H1 (cell line): ENCODE measurements at regions not wholly inside any gene's neighbourhood (a gene's known extent, or its start where the extent isn't known, plus 50 kb on each side); places are given as distances from the start of the nearest gene placed in this dataset.

Experiments used
- CTCF ChIA-PET: fragments of 300-600 bp; sonication (Branson Sonifier 250); formaldehyde crosslinking; loops from one replicate; lab custom pipeline; 2021; ENCODE audit not compliant: partially characterized antibody; lab: Charles Lee
- POLR2A ChIA-PET: fragments of 300-600 bp; sonication (Branson Sonifier 250); formaldehyde crosslinking; loops from one replicate; lab custom pipeline; 2021; ENCODE audit warnings: inconsistent platforms; ENCODE audit not compliant: partially characterized antibody; lab: Charles Lee
- DNase-seq, 2 experiments: peaks; one replicate each; pipeline versions ENCODE4 v3.0.0 to v3.0.0-alpha.2; 2010 to 2022; ENCODE audit warnings: low spot score in 2 of 2, low read depth in 1 of 2, mixed read lengths in 1 of 2
- FAIRE-seq: peaks from 2 replicates; lab custom pipeline; 2011; peaks lifted over from hg19 to GRCh38; lab: Jason Lieb, UNC
- H2AFZ ChIP-seq: 2 replicates; pipeline ENCODE4 v1.8.1; 2012; ENCODE audit warnings: low read length, inconsistent platforms
- H2AK5ac ChIP-seq: 2 replicates; pipeline ENCODE4 v1.6.1; 2013; ENCODE audit warnings: low read depth, low read length
- H2BK120ac ChIP-seq: replicated peaks from 2 replicates; pipeline ENCODE3; 2013; ENCODE audit warnings: low read depth, low read length, inconsistent platforms
- H2BK12ac ChIP-seq: 2 replicates; pipeline ENCODE4 v1.6.1; 2013; ENCODE audit warnings: low read depth, low read length
- H2BK15ac ChIP-seq: 2 replicates; pipeline ENCODE4 v1.6.1; 2013; ENCODE audit warnings: low read length
- H2BK20ac ChIP-seq: 2 replicates; pipeline ENCODE4 v1.6.1; 2013; ENCODE audit warnings: low read length
- H2BK5ac ChIP-seq: 2 replicates; pipeline ENCODE4 v1.6.1; 2013; ENCODE audit warnings: low read depth, low read length
- H3K14ac ChIP-seq: 2 replicates; pipeline ENCODE4 v1.6.1; 2013; ENCODE audit warnings: inconsistent platforms; ENCODE audit not compliant: insufficient read length
- H3K18ac ChIP-seq: 2 replicates; pipeline ENCODE4 v1.6.1; 2013; ENCODE audit warnings: low read length; ENCODE audit errors: extremely low read depth
- H3K23ac ChIP-seq: 2 replicates; pipeline ENCODE4 v1.6.1; 2013; ENCODE audit warnings: inconsistent platforms; ENCODE audit not compliant: insufficient read length
- H3K23me2 ChIP-seq: 2 replicates; pipeline ENCODE4 v1.6.1; 2013; ENCODE audit warnings: low read depth, low read length
- H3K27ac ChIP-seq: 2 replicates; pipeline ENCODE4 v1.6.1; 2011; ENCODE audit warnings: low read depth, low read length, inconsistent platforms
- H3K27me3 ChIP-seq, 4 experiments: replicated peaks in 1 of 4; 1 replicate in 1 of 4; 2 replicates in 3 of 4; pipeline versions ENCODE4 v1.6.1 to v1.8.1; 2011 to 2013; ENCODE audit warnings: low read length in 3 of 4, mild to moderate bottlenecking in 3 of 4, inconsistent platforms in 2 of 4, mixed read lengths in 2 of 4, moderate library complexity in 1 of 4; ENCODE audit not compliant: control insufficient read depth in 3 of 4, insufficient read depth in 3 of 4; ENCODE audit errors: extremely low read depth in 1 of 4
- H3K36me3 ChIP-seq, 4 experiments: 2 replicates each; pipeline versions ENCODE4 v1.6.1 to v1.8.1; 2011 to 2013; ENCODE audit warnings: mild to moderate bottlenecking in 4 of 4, low read length in 3 of 4, moderate library complexity in 2 of 4, control low read depth in 1 of 4, inconsistent platforms in 1 of 4; ENCODE audit not compliant: insufficient read depth in 4 of 4, control insufficient read depth in 2 of 4
- H3K4ac ChIP-seq: replicated peaks from 2 replicates; pipeline ENCODE3; 2013; ENCODE audit warnings: low read length, low read depth, mixed read lengths, inconsistent platforms; ENCODE audit not compliant: insufficient read length
- H3K4me1 ChIP-seq, 4 experiments: replicated peaks in 1 of 4; 1 replicate in 1 of 4; 2 replicates in 3 of 4; pipeline versions ENCODE4 v1.6.1 to v1.8.1; 2011 to 2013; ENCODE audit warnings: low read length in 3 of 4, inconsistent platforms in 2 of 4, mixed read lengths in 1 of 4; ENCODE audit not compliant: insufficient read depth in 4 of 4, control insufficient read depth in 3 of 4
- H3K4me2 ChIP-seq, 2 experiments: 2 replicates each; pipeline versions ENCODE4 v1.6.1 to v1.8.1; 2011 to 2013; ENCODE audit warnings: low read depth in 2 of 2, low read length in 2 of 2, control low read depth in 1 of 2, inconsistent platforms in 1 of 2, mild to moderate bottlenecking in 1 of 2; ENCODE audit not compliant: insufficient read depth in 1 of 2
- H3K4me3 ChIP-seq, 4 experiments: fragments of 200-600, 300-600 bp in 1 of 4; sonication (generic), shearing (Covaris generic), sonication (Bioruptor Twin) in 1 of 4; 2 replicates each; pipeline versions ENCODE4 v1.5.1 to v1.8.1; 2011 to 2016; ENCODE audit warnings: low read length in 4 of 4, low read depth in 3 of 4, control low read depth in 2 of 4, inconsistent platforms in 2 of 4, mild to moderate bottlenecking in 2 of 4, mixed read lengths in 1 of 4, moderate library complexity in 1 of 4; ENCODE audit not compliant: insufficient read depth in 2 of 4; ENCODE audit errors: extremely low read depth in 1 of 4
- H3K56ac ChIP-seq: replicated peaks from 2 replicates; pipeline ENCODE3; 2013; ENCODE audit warnings: low read depth, mild to moderate bottlenecking, mixed read lengths, low read length, inconsistent platforms; ENCODE audit not compliant: insufficient read length
- H3K79me1 ChIP-seq: 2 replicates; pipeline ENCODE4 v1.6.1; 2013; ENCODE audit warnings: low read depth, low read length, control low read depth
- H3K79me2 ChIP-seq, 2 experiments: 2 replicates each; pipeline versions ENCODE4 v1.6.1 to v1.8.1; 2012 to 2013; ENCODE audit warnings: low read length in 2 of 2, mild to moderate bottlenecking in 2 of 2, inconsistent platforms in 1 of 2; ENCODE audit not compliant: insufficient read depth in 2 of 2, control insufficient read depth in 1 of 2
- H3K9ac ChIP-seq, 4 experiments: replicated peaks in 1 of 4; 1 replicate in 1 of 4; 2 replicates in 3 of 4; pipeline versions ENCODE4 v1.6.1 to v1.8.1; 2011 to 2013; ENCODE audit warnings: low read depth in 3 of 4, low read length in 3 of 4, control low read depth in 2 of 4, mild to moderate bottlenecking in 2 of 4, moderate library complexity in 2 of 4, inconsistent platforms in 1 of 4; ENCODE audit errors: extremely low read depth in 1 of 4
- H3K9me3 ChIP-seq, 2 experiments: 2 replicates each; pipeline versions ENCODE4 v1.6.1 to v1.8.1; 2012 to 2013; ENCODE audit warnings: mild to moderate bottlenecking in 2 of 2, moderate library complexity in 2 of 2, control low read depth in 1 of 2, inconsistent platforms in 1 of 2, low read depth in 1 of 2, low read length in 1 of 2, mixed read lengths in 1 of 2; ENCODE audit not compliant: insufficient read depth in 2 of 2
- H4K20me1 ChIP-seq, 2 experiments: replicated peaks in 1 of 2; 2 replicates each; pipeline versions ENCODE3 to v1.8.1; 2011 to 2013; ENCODE audit warnings: inconsistent platforms in 2 of 2, low read length in 2 of 2, mild to moderate bottlenecking in 1 of 2; ENCODE audit not compliant: insufficient read depth in 2 of 2, control insufficient read depth in 1 of 2
- H4K5ac ChIP-seq: 2 replicates; pipeline ENCODE4 v1.6.1; 2013; ENCODE audit warnings: low read length, low read depth, mixed read lengths, inconsistent platforms; ENCODE audit not compliant: insufficient read length
- H4K8ac ChIP-seq: 2 replicates; pipeline ENCODE4 v1.8.0; 2013; ENCODE audit warnings: mild to moderate bottlenecking, moderate library complexity, low read length, inconsistent platforms; ENCODE audit not compliant: insufficient read depth; ENCODE audit errors: extremely low read depth
- H4K91ac ChIP-seq: replicated peaks from 2 replicates; pipeline ENCODE3; 2013; ENCODE audit warnings: low read length, mixed read lengths, inconsistent platforms; ENCODE audit not compliant: insufficient read length
- BCL11A ChIP-seq, 2 experiments: IDR thresholded peaks; one replicate each; pipeline ENCODE4 v1.6.1; 2011; ENCODE audit warnings: low read depth in 2 of 2, low read length in 2 of 2, mild to moderate bottlenecking in 2 of 2
- GTF2F1 ChIP-seq: IDR thresholded peaks from 2 replicates; pipeline ENCODE4 v1.6.1; 2012; ENCODE audit warnings: low read depth, low read length, improper control_type of control experiment, borderline replicate concordance
- JUN ChIP-seq: IDR thresholded peaks from 2 replicates; pipeline ENCODE4 v1.6.1; 2011; ENCODE audit warnings: low read depth, mild to moderate bottlenecking, improper control_type of control experiment, low read length
- MAFK ChIP-seq: IDR thresholded peaks from 2 replicates; pipeline ENCODE4 v1.6.1; 2012; ENCODE audit warnings: low read depth, mild to moderate bottlenecking, improper control_type of control experiment, low read length
- POU5F1 ChIP-seq: IDR thresholded peaks from 2 replicates; pipeline ENCODE4 v1.6.1; 2011; ENCODE audit warnings: low read depth, mild to moderate bottlenecking, low read length, moderate library complexity
- SIN3A ChIP-seq, 2 experiments: IDR thresholded peaks in 1 of 2; conservative IDR thresholded peaks in 1 of 2; 2 replicates each; pipeline ENCODE4 v1.6.1; 2011 to 2012; ENCODE audit warnings: low read length in 2 of 2, improper control_type of control experiment in 1 of 2, low read depth in 1 of 2, mild to moderate bottlenecking in 1 of 2
- TAF7 ChIP-seq: optimal IDR thresholded peaks from 2 replicates; pipeline ENCODE3; 2011; ENCODE audit warnings: low read depth, mild to moderate bottlenecking, inconsistent platforms, low read length, moderate library complexity, borderline replicate concordance
- WGBS, 2 experiments: shearing (Covaris generic) in 1 of 2; methylation state at CpG; one replicate each; pipeline versions ENCODE4 v1.1.6 to v1.1.7; 2013 to 2015; ENCODE audit warnings: low lambda C conversion rate in 2 of 2, mixed read lengths in 2 of 2, inconsistent platforms in 1 of 2, low coverage in 1 of 2, missing lambda C conversion rate in 1 of 2; ENCODE audit not compliant: insufficient replicate concordance in 2 of 2, insufficient coverage in 1 of 2, insufficient read length in 1 of 2; ENCODE audit errors: extremely low coverage in 1 of 2, missing lambda C conversion rate in 1 of 2; 5-methylcytosine and 5-hydroxymethylcytosine counted together

DNA sequence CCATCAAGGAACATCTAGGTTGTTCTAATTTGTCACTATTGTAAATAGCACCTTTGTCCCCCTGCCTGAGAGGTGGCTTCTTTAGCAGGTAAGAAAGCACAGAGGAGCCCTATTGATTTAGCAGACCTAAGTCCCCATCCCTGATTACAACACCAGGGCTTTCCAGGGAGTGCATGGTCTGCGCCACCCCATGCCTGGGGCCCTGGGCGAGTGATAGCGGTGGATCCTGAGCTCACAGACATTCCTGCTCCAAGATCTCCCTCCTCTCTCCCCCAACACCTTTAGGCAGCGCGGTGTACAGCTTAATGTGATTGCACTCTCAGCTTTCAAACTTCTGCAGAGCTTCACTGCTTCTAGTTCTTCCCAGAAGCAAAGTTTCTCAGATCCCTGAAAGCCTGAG lies 67.4 kb upstream of the WWC1 start:
- Histone ChIP-seq H3K18ac (no peak overlapping the region), H3K36me3 (no peaks in the 10 kb centered on the region), H3K23me2 (no peaks in the 10 kb centered on the region), H3K27me3 (no peaks in the 10 kb centered on the region), H3K23ac (no peak overlapping the region), H3K9ac (no peak overlapping the region), H3K14ac (no peak overlapping the region), H3K79me1 (no peaks in the 10 kb centered on the region; the same call in 1 of the 2 replicates), H3K4me3 (no peak overlapping the region), H3K79me2 (no peaks in the 10 kb centered on the region), H2BK20ac (no peak overlapping the region), H2BK15ac (no peak overlapping the region), H2BK12ac (no peak overlapping the region), H3K4me2 (no peak overlapping the region), H4K91ac (no peak overlapping the region), H2BK5ac (no peak overlapping the region), H2AK5ac (no peak overlapping the region), H3K9me3 (no peaks in the 10 kb centered on the region), H3K27ac (no peak overlapping the region), H2AFZ (peak overlapping the region; percentile 56; the same call in 1 of the 2 replicates), H4K8ac (no peak overlapping the region), H4K20me1 (no peaks in the 10 kb centered on the region), H3K4me1 (peaks cover 0 to 8% (median 4%) of the 10 kb centered on the region in 4 experiments; a peak in 6 of 7 replicates), H4K5ac (no peak overlapping the region), H2BK120ac (no peak overlapping the region), H3K4ac (no peak overlapping the region), H3K56ac (no peak overlapping the region)
- 88% methylated on average over 5 of the region's 5 CpGs; no CpG with 5 or more reads in 1 of the 2 experiments for WGBS, 2 experiments
- POLR2A ChIA-PET, result interaction anchor here (0.7 kb wide), 1 partner anchor 1072 kb away, joined by 3 read pairs; no protein-coding TSS in a partner anchor
- no peak for DNase-seq
- no peak for FAIRE-seq
- CTCF ChIA-PET, result interaction anchor here (0.9 to 13.7 kb wide), 5 partner anchors 14 to 147 kb away, joined by 3 to 192 read pairs (median 4); no protein-coding TSS in a partner anchor
- no peak for TF ChIP-seq GTF2F1
- TF ChIP-seq BCL11A (IDR thresholded peaks at IDR 0.05; ENCODE audit: low read depth in 2 of 2, low read length in 2 of 2), result no peak
- no peak for TF ChIP-seq JUN
- TF ChIP-seq MAFK, result no peak
- no peak for TF ChIP-seq POU5F1
- no peak for TF ChIP-seq TAF7
- no peak for TF ChIP-seq SIN3A (conservative IDR thresholded peaks at IDR 0.05 in 1 of 2, IDR thresholded peaks at IDR 0.05 in 1 of 2; ENCODE audit: low read depth in 1 of 2, low read length in 2 of 2)
